ENCODE measurements at regions not wholly inside any gene's neighbourhood (a gene's known extent, or its start where the extent isn't known, plus 50 kb on each side); places are given as distances from the start of the nearest gene placed in this dataset.

DNA sequence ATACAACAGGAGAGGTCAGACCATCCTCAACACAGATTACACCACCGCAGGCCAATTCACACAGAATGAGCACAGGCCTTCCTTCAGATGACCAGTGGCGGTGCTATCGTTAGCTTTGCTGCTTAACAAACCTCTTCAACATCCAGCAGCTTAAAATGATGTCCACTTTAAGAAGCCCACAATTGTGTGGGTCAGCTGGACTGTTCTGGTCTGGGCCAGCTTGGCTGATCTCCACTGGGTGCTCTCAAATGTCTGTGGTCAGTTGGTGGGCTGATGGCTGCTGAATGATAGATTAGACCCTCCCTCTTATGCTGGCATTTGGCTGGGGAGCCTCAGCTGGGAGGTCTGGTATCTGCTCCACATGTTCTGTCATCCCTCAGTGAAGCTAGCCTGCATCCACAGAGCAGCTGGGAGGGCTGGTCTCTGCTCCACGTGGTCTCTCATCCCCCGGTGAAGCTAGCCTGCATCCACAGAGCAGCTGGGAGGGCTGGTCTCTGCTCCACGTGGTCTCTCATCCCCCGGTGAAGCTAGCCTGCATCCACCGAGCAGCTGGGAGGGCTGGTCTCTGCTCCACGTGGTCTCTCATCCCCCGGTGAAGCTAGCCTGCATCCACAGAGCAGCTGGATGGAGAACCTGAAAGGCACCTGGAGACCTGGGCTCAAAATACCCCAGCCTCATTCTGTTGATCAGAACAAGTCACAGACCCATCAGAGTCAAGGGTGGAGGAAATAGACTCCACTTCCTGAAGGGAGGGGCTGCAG is 203.6 kb upstream of the DIO3 start:
- Histone ChIP-seq H3K4me3 (ENCODE audit: low read length) (no peak overlapping the region), H3K27me3 (ENCODE audit: control insufficient read depth, insufficient read depth) (no peaks in the 10 kb centered on the region), H3K27ac (ENCODE audit: low read length) (no peak overlapping the region), H3K9me3 (ENCODE audit: control insufficient read depth, low read length) (no peaks in the 10 kb centered on the region), H3K4me1 (ENCODE audit: control insufficient read depth, insufficient read depth, low read length) (no peaks in the 10 kb centered on the region)
- intact Hi-C loops (cut with DNase I), result no loop called here
- ATAC-seq (no peak), DNase-seq (no peak)
- WGBS, result 91% methylated on average over 10 of the region's 10 CpGs

DNA sequence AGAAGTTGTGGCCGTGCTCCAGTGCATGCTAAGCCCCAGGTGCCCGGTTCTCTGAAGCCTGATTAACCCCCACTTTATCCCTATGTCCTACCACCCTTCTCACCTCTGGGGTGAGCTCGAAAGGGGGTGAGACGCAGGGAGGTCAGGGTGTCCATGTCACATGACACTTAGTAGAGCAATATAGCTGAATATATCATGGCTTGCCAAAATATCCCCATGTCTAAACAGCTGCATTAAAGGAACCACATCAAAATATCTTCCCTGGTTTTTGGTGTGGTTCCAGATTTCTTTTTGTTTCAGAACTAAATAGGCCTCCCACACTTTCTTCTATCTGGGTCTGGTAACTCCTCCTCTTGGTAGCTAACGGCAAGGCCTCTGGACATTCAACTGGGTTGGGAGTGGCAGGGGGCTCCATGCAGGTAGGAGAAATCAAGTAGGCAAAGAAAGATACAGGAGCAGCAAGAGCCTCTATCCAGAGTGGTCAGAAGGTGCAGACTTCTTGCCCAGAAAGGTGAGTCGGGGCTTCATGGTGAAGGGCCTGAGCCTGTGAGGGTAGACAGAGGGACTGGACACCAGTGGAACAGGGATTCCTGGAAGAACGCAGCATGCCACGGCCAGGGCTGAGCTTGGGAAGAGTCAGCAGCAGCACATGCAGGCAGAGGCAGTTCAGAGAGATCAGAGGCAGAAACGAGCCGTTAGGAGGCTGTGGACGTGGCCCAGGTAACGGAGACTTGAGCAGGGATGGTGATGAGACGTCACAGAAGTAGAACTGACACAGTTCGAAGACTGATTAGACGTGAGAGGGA is 202.8 kb upstream of the DIO3 start:
- WGBS, result 82% methylated on average over 15 of the region's 15 CpGs
- Histone ChIP-seq H3K27me3 (ENCODE audit: control insufficient read depth, insufficient read depth) (no peaks in the 10 kb centered on the region), H3K27ac (ENCODE audit: low read length) (no peak overlapping the region), H3K9me3 (ENCODE audit: control insufficient read depth, low read length) (no peaks in the 10 kb centered on the region), H3K4me3 (ENCODE audit: low read length) (no peak overlapping the region), H3K4me1 (ENCODE audit: control insufficient read depth, insufficient read depth, low read length) (no peaks in the 10 kb centered on the region)
- intact Hi-C loops (cut with DNase I), result no loop called here
- DNase-seq (no peak), ATAC-seq (no peak)

DNA sequence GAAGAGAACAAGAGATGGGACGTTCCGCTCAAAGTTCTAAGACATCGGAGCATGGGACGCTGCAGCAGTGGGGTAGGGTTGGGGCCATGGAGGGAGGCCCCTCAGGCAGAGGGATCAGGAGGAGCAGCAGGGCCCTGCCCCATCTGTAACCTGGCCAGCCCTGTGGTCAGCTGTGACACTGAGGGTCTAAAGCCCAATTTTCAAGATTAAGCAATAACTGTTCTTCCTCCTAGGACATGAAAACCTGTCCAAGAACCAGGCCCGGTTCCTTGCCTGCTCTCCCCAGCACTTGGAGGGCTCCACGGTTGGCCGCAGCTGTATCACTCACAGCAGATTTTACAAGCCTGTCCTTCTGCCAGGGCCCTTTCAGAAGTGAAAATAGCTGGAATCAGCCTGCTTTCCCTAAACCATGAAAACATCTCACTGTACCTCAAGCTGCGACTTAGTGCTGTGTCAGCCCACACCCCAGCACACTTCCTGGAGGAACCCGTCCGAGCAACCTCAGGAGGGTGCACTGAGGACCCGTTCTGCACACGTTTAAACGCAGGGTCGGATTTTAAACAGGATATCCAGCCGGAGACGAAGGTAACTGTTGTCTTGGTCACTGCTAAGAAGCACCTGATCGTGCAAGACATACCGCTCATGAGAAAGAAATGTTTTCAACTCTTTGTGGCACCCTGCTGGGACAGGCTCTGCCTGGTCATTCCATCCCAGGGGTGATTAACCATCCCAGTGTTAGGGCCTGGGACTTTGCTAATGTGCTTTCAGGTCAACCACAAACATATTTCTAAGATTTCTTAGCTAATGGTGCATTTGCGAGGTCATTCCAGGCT is 201.9 kb upstream of the DIO3 start:
- H3K27me3 ChIP-seq (ENCODE audit: control insufficient read depth, insufficient read depth), result no peaks in the 10 kb centered on the region
- H3K9me3 ChIP-seq (ENCODE audit: control insufficient read depth, low read length), result no peaks in the 10 kb centered on the region
- DNase-seq (peak; percentile 54 to 87 (median 80)), ATAC-seq (peak; percentile 62 to 86)
- intact Hi-C loops (cut with DNase I), result no loop called here
- H3K4me3 ChIP-seq (ENCODE audit: low read length), result no peak overlapping the region
- H3K27ac ChIP-seq (ENCODE audit: low read length), result peak overlapping the region; percentile 48
- WGBS, result 67% methylated on average over 19 of the region's 19 CpGs
- no peaks in the 10 kb centered on the region for H3K4me1 ChIP-seq (ENCODE audit: control insufficient read depth, insufficient read depth, low read length)

DNA sequence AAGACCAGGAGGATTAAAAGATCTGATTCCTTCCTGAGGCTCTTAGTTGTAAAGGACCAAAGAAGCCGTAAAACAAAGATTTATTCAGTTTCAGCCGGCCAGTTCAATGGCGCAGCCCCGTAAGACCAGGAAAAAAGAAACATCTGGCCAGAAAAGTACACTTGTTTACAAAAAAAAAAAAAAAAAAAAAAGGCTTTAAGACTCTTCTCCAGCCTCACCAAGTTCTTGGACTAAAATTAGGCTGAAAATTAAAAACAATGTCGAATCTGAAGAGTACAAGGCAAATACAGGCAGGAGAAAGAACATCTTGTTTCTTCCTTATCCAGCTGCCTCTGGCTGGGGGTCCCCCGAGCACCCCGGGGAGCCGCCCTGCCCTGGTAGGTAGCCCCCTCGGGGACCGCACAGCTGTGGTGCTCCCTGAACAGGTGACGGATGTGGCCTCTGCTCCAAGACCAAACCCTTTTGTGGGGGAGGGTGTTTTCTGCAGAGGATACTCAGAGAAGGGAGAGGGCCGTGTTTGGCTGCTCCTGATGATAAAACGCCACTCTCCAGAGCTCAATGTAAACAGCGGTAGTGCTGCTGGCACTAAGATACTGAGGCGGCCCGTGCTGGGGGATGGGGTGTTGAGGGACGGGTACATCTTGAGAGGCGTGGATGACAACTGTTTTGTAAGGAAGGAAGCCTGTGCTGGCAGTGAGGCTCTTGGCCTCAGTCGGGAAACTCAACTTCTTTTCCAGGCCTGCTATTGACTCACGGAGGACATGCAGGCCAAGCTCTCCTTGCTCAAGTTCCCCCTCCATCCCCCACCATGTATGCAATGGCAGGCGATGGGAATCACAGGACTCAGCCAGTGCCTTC is 201.0 kb upstream of the DIO3 start:
- H3K27me3 ChIP-seq (ENCODE audit: control insufficient read depth, insufficient read depth), result no peaks in the 10 kb centered on the region
- H3K4me1 ChIP-seq (ENCODE audit: control insufficient read depth, insufficient read depth, low read length), result no peaks in the 10 kb centered on the region
- no peaks in the 10 kb centered on the region for H3K9me3 ChIP-seq (ENCODE audit: control insufficient read depth, low read length)
- H3K4me3 ChIP-seq (ENCODE audit: low read length), result no peak overlapping the region
- 28% methylated on average over 21 of the region's 21 CpGs for WGBS
- no peak overlapping the region for H3K27ac ChIP-seq (ENCODE audit: low read length)
- DNase-seq (peak in 2 of 3 donors; percentile 57 to 81), ATAC-seq (peak; percentile 64 to 68)
- intact Hi-C loops (cut with DNase I), result no loop called here

DNA sequence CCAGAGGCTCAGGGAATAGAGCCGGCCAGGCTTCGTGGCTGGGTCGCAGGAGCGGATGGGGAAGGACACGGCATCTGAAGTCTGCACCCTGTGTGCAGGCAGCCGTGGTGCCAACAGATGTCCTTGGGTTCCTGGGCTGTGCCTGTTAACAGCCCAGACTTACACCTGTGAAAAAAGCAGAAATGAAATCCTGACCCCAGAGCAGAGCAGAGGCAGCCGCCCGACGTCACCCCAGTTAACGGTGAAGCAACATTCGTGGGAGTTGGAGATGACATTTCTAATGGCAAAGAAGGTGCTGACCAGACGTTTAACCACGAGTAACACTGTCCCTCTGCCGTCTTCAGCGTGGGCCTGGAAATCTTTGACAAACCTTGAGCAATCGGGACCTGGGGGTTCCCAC is 200.3 kb upstream of the DIO3 start:
- H3K9me3 ChIP-seq (ENCODE audit: control insufficient read depth, low read length), result no peaks in the 10 kb centered on the region
- intact Hi-C loops (cut with DNase I), result no loop called here
- DNase-seq (no peak), ATAC-seq (no peak)
- 77% methylated on average over 16 of the region's 16 CpGs for WGBS
- no peak overlapping the region for H3K4me3 ChIP-seq (ENCODE audit: low read length)
- H3K27me3 ChIP-seq (ENCODE audit: control insufficient read depth, insufficient read depth), result no peaks in the 10 kb centered on the region
- H3K27ac ChIP-seq (ENCODE audit: low read length), result no peak overlapping the region
- no peaks in the 10 kb centered on the region for H3K4me1 ChIP-seq (ENCODE audit: control insufficient read depth, insufficient read depth, low read length)

DNA sequence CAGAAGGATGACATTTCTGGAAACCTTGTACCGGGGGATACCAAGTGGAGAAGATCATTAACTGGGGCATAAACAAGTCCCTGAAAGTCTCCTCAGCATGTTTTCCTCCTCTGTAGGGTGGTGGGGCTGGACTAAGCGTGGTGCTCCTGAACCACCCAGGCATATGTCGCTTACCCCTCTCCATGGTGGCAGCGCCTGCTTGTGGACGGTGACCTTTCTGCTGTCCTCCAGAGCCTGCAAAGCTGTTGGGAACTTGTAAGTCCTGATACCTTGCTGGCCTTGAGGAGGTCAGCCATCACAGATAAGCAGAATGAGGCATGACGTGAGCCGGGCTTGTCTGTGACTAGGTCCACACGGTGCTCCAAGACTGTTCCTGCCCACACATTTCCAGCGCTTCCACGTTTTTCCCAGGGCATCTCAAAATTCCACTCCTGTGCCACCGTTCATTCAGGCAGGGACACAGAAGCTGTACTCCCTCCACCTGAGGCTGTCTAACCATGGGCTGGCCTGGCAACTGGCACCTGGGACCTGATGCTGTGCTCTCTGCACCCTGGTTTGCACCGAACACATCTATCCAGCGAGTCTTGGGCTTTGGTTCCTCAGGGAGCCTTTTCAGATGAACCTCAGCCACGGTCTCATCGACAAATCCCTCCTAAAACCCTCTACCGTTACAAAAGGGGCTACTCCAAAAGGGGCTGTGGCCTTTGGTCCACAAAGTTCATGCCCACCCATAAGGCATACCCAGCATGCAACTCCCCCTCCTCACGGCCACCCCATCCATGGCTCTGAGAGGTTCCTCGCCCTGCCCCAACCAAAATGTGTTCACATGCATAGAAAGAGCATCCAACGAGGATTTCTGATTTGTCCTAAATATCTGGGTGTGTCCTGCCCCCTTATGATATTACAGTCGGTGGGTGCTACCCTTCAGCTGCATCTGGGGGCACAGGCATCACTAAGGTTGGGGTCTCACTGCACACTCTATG is 199.6 kb upstream of the DIO3 start:
- intact Hi-C loops (cut with DNase I), result no loop called here
- ATAC-seq, result no peak
- no peak for DNase-seq
- Histone ChIP-seq H3K4me1 (ENCODE audit: control insufficient read depth, insufficient read depth, low read length) (no peaks in the 10 kb centered on the region), H3K4me3 (ENCODE audit: low read length) (no peak overlapping the region), H3K27me3 (ENCODE audit: control insufficient read depth, insufficient read depth) (no peaks in the 10 kb centered on the region), H3K27ac (ENCODE audit: low read length) (no peak overlapping the region), H3K9me3 (ENCODE audit: control insufficient read depth, low read length) (no peaks in the 10 kb centered on the region)
- 89% methylated on average over 20 of the region's 20 CpGs for WGBS

DNA sequence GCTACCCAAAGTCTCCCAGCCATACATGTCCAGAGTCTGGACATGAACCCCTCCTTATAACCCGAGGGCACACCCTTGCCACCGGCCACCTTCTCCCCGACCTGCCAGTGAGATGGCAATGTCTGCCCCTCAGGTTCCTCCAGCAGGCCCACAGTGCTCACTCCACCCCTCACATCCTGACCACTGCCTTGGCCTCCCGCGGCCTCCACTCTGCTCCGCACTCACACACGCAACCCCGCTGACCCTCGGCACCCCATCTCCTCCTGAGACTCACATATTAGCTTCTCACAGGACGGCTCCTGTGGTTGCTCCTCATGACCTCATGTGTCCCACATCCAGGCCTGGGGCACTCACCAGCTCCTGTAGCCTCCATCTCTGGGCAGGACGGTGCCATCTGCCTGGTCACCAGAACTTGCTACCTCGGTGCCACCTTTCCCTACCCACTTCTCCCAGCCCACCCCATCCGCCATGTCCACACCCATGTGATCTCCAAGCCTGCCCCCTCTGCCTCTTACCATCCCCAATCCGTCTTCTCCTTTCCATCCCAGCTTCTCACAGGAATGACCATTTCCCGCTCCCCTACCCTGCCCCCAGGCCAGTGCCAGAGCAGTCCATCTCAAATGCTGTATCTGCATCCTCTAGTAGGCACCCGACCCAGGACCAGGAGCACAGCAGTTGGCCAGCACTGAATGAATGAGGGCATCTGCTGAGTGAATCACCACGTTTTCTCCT is 198.6 kb upstream of the DIO3 start:
- Histone ChIP-seq H3K4me1 (ENCODE audit: control insufficient read depth, insufficient read depth, low read length) (no peaks in the 10 kb centered on the region), H3K4me3 (ENCODE audit: low read length) (no peak overlapping the region), H3K27ac (ENCODE audit: low read length) (no peak overlapping the region), H3K27me3 (ENCODE audit: control insufficient read depth, insufficient read depth) (no peaks in the 10 kb centered on the region), H3K9me3 (ENCODE audit: control insufficient read depth, low read length) (no peaks in the 10 kb centered on the region)
- DNase-seq (no peak), ATAC-seq (no peak)
- intact Hi-C loops (cut with DNase I), result no loop called here
- 90% methylated on average over 17 of the region's 17 CpGs for WGBS

DNA sequence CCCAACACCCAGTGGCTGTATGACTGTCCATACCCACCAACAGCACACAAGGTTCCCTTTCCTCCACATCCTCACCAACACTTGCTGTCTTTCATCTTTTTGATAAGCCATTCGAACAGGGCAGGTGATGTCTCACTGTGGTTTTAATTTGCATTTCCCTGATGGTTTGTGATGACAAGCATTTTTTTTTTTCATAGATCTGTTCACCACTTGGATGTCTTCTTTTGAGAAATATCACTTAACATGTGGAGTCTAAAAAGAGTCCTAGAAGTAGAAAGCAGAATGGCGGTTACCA is 198.1 kb upstream of the DIO3 start:
- Histone ChIP-seq H3K27ac (ENCODE audit: low read length) (no peak overlapping the region), H3K9me3 (ENCODE audit: control insufficient read depth, low read length) (no peaks in the 10 kb centered on the region), H3K27me3 (ENCODE audit: control insufficient read depth, insufficient read depth) (no peaks in the 10 kb centered on the region), H3K4me3 (ENCODE audit: low read length) (no peak overlapping the region), H3K4me1 (ENCODE audit: control insufficient read depth, insufficient read depth, low read length) (no peaks in the 10 kb centered on the region)
- ATAC-seq (no peak), DNase-seq (no peak)
- intact Hi-C loops (cut with DNase I), result no loop called here
- 77% methylated on average over 2 of the region's 2 CpGs for WGBS

DNA sequence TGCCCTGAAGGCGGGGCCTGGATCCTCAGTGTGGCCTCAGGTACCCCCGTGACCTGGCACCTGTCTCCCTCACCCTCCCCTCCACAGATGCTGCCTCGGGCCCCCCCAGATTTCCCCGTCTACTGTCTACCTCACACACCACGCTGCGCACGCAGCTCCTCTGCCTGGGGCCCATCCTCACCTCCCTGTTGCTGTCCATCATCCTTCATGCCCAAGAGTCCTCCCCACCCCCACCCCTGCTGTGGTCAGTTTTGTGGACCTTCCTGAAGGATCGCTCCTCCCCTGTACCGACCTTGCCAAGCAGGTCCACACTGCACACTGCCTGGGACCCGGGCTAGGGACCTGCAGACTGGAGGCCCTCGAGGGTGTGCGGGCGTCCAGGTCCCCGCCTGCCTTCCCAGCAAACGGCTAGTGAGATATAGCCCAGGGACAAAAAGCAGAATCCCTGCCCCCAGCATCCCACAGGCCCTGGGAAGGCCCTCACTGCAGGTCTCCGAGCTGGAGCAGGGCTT is 197.4 kb upstream of the DIO3 start:
- no peak overlapping the region for H3K27ac ChIP-seq (ENCODE audit: low read length)
- DNase-seq (no peak), ATAC-seq (no peak)
- no peak overlapping the region for H3K4me3 ChIP-seq (ENCODE audit: low read length)
- 84% methylated on average over 16 of the region's 16 CpGs for whole genome bisulfite sequencing
- no peaks in the 10 kb centered on the region for H3K9me3 ChIP-seq (ENCODE audit: control insufficient read depth, low read length)
- intact Hi-C loops (cut with DNase I), result no loop called here
- H3K4me1 ChIP-seq (ENCODE audit: control insufficient read depth, insufficient read depth, low read length), result no peaks in the 10 kb centered on the region
- H3K27me3 ChIP-seq (ENCODE audit: control insufficient read depth, insufficient read depth), result no peaks in the 10 kb centered on the region
